Kidney epithelial cell (primary cell): ENCODE measurements at regions not wholly inside any gene's neighbourhood (a gene's known extent, or its start where the extent isn't known, plus 50 kb on each side); places are given as distances from the start of the nearest gene placed in this dataset.
A peak's percentile ranks its signal among the peaks of the same experiment; 100 is the strongest.

ENCODE experiments used
- DNase-seq: peaks from one replicate; pipeline ENCODE4 v3.0.0-alpha.2; 2010; ENCODE audit warnings: low read depth
- H3K27me3 ChIP-seq: 2 replicates; pipeline ENCODE4 v1.6.0; 2011; ENCODE audit warnings: low read length; ENCODE audit not compliant: control insufficient read depth, insufficient read depth
- H3K36me3 ChIP-seq: 2 replicates; pipeline ENCODE4 v1.5.1; 2011; ENCODE audit warnings: low read length; ENCODE audit not compliant: control insufficient read depth, insufficient read depth
- H3K4me3 ChIP-seq: 2 replicates; pipeline ENCODE4 v1.5.1; 2011; ENCODE audit warnings: low read depth, mild to moderate bottlenecking, control low read depth, low read length
- CTCF ChIP-seq: IDR thresholded peaks from 2 replicates; pipeline ENCODE4 v1.5.1; 2011; ENCODE audit warnings: mild to moderate bottlenecking, moderate library complexity, low read length, control low read depth, inconsistent platforms; ENCODE audit not compliant: insufficient read depth, poor library complexity, severe bottlenecking

DNA sequence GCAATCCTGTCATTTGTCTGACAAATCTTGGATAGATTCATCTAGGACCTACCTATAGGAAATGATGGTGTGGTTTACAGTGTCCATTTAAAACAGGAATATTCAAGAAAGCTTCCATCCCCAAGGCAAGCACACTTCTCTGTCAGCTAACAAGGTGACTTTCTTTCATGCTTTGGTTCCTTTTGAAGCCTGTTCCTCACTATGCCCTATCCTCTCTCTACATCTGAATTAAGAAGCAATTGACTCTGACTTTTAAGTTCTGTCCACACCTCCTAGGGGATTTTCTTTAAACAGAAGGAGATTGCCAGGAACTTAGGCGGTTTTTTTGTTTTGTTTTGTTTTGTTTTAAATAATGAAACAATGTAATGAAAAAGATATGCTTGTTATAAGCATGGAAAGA is 1181.4 kb upstream of the TENM3 start:
- no peak for DNase-seq
- H3K36me3 ChIP-seq: no peaks in the 10 kb centered on the region
- no peak for TF ChIP-seq CTCF
- H3K4me3 ChIP-seq: no peak overlapping the region
- no peaks in the 10 kb centered on the region for H3K27me3 ChIP-seq

DNA sequence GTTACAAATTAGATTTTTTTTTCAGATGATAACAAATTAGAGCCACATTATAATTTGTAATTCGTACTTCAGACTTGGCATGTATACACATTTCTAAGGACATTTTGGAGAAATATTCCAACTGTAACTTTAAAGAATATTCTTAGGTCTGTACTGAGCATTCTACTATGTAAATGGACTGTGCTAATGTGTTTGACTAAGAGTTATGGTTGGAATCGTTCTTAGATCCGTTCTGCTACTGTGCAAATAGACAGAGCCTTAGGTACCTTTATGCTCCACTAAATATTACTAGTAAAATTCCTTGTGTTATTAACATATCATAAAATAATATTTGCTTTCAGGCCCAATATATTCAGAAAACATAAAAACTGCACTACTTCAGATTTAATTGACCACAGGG is 1180.0 kb upstream of the TENM3 start:
- DNase-seq: no peak
- H3K27me3 ChIP-seq: no peaks in the 10 kb centered on the region
- H3K36me3 ChIP-seq: no peaks in the 10 kb centered on the region
- no peak overlapping the region for H3K4me3 ChIP-seq
- TF ChIP-seq CTCF: no peak

- H3K27me3 ChIP-seq: no peaks in the 10 kb centered on the region
- no peaks in the 10 kb centered on the region for H3K36me3 ChIP-seq
- H3K4me3 ChIP-seq: no peak overlapping the region
- DNase-seq: no peak
- TF ChIP-seq CTCF: no peak
Observed at GRCh38 chr4:181077341-181077740, 1165.9 kb upstream of the TENM3 start.

DNA sequence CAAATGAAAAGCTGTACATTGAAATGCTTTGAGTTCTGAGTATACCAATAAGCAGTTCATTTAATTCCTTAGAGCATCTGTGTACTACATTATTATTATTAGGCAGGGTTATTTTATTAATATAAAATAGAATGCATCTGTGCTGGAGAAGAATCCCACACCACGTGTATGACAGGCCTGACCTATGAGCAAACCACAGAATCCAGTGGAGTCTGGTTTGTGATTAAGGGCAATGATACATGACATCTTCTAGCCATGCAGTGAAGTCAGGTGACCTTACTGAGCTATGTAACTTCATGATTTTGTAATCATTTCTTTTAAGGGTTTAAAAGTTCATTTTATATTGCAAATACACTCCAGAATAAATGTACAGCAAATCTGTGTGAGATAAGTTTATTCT is 1165.0 kb upstream of the TENM3 start:
- no peaks in the 10 kb centered on the region for H3K27me3 ChIP-seq
- DNase-seq: peak; percentile 16
- TF ChIP-seq CTCF: no peak

GRCh38 chr4:181083757-181084361 is 1159.3 kb upstream of the TENM3 start:
- no peak for DNase-seq
- Histone ChIP-seq H3K4me3 (no peak overlapping the region), H3K27me3 (no peaks in the 10 kb centered on the region), H3K36me3 (no peaks in the 10 kb centered on the region)
- TF ChIP-seq CTCF: no peak

More for the DNA sequence above, 1165.0 kb upstream of the TENM3 start:
- Histone ChIP-seq H3K4me3 (no peak overlapping the region), H3K36me3 (no peaks in the 10 kb centered on the region)

DNA sequence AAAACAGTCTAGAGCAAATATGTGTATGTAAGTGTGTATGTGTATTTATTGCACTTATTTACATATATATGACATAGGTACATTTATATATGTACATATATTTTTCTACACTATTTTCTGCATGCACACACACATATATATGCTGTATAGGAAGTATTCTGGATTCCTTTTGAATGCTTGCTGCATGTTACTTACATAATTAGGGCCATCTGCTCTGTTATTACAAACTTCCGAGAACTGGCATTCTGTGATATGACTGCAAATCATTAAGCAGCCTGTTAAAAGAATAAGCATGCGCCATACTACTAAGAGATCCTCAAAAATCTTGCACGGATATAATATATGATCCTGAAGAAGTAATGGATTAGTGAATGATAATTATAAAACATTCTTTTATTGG is 1157.6 kb upstream of the TENM3 start:
- H3K27me3 ChIP-seq: no peaks in the 10 kb centered on the region

More for the DNA sequence above, 1157.6 kb upstream of the TENM3 start:
- DNase-seq: no peak
- no peak for TF ChIP-seq CTCF
- Histone ChIP-seq H3K36me3 (no peaks in the 10 kb centered on the region), H3K4me3 (no peak overlapping the region)
